ENCODE measurements at regions not wholly inside any gene's neighbourhood (a gene's known extent, or its start where the extent isn't known, plus 50 kb on each side); places are given as distances from the start of the nearest gene placed in this dataset.

DNA sequence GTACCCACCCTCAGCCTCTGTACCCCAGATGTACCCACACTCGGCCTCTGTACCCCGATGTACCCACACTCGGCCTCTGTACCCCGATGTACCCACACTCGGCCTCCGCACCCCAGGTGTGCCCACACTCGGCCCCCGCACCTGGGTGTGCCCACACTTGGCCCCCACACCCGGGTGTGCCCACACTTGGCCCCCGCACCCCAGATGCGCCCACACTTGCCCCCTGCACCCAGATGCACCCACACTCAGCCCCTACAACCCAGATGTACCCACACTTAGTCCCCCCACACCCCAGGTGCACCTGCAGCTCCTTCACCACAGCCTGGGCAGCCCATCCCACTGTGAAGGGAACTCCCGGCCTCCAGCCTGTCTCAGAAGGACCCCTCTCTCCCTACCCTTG is 69.7 kb downstream of the PEX11G start:
- Histone ChIP-seq H3K4me1 (ENCODE audit: insufficient read depth) (peaks cover 5% of the 10 kb centered on the region), H3K9me3 (no peaks in the 10 kb centered on the region), H3K27me3 (no peaks in the 10 kb centered on the region), H3K27ac (no peak overlapping the region), H3K4me3 (no peak overlapping the region), H3K36me3 (no peaks in the 10 kb centered on the region)
- no peak for DNase-seq
- no peak for TF ChIP-seq EP300 (IDR thresholded peaks at IDR 0.05)
- TF ChIP-seq CTCF (IDR thresholded peaks at IDR 0.05), result no peak
- no peak for TF ChIP-seq POLR2A (IDR thresholded peaks at IDR 0.05)
- 78 to 97% (median 93%) methylated on average over 12 of the region's 12 CpGs for WGBS, 3 donors
- intact Hi-C loops (cut with DNase I), result no loop called here

DNA sequence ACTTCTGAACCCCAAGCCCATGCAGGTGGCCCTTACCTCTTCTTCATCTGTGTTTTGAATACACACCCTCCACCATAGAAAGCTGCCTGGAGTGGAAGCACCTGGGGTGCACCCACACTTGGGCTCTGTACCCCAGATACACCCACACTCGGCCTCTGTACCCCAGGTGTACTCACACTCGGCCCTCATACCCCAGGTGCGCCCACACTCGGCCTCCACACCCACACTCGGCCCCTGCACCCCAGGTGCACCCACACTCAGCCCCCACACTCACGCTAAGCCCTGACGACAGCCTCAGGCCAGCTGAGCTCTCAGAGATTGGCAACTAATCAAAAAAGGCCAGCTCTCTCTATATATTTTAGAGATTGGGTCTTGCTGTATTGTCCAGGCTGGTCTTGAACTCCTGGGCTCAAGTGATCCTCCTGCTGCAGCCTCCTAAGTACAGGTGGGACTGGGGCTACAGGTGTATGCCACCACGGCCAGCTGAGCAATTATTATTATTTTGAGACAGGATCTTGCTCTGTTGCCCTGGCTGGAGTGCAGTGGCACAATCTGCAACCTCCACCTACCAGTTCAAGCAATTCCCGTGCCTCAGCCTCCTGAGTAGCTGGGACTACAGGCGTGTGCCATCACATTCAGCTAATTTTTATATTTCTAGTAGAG is 68.9 kb downstream of the PEX11G start:
- H3K36me3 ChIP-seq, result no peaks in the 10 kb centered on the region
- H3K9me3 ChIP-seq, result no peaks in the 10 kb centered on the region
- no peak for DNase-seq
- intact Hi-C loops (cut with DNase I), result no loop called here
- H3K4me1 ChIP-seq (ENCODE audit: insufficient read depth), result peaks cover 5% of the 10 kb centered on the region
- TF ChIP-seq EP300 (IDR thresholded peaks at IDR 0.05) (no peak), POLR2A (IDR thresholded peaks at IDR 0.05) (no peak), CTCF (IDR thresholded peaks at IDR 0.05) (no peak)
- WGBS, 3 donors, result 83 to 88% (median 88%) methylated on average over 10 of the region's 10 CpGs
- no peak overlapping the region for H3K27ac ChIP-seq
- H3K4me3 ChIP-seq, result no peak overlapping the region
- H3K27me3 ChIP-seq, result no peaks in the 10 kb centered on the region

- 88 to 93% (median 92%) methylated on average over 17 of the region's 17 CpGs for WGBS, 3 donors
- Histone ChIP-seq H3K36me3 (no peaks in the 10 kb centered on the region), H3K4me1 (ENCODE audit: insufficient read depth) (no peaks in the 10 kb centered on the region), H3K27ac (no peak overlapping the region), H3K27me3 (no peaks in the 10 kb centered on the region), H3K4me3 (no peak overlapping the region), H3K9me3 (no peaks in the 10 kb centered on the region)
- DNase-seq, result no peak
- TF ChIP-seq CTCF (IDR thresholded peaks at IDR 0.05) (no peak), POLR2A (IDR thresholded peaks at IDR 0.05) (no peak), EP300 (IDR thresholded peaks at IDR 0.05) (no peak)
- intact Hi-C loops (cut with DNase I), result no loop called here
Measured at GRCh38 chr19:7421941-7422744, 66.7 kb downstream of the PEX11G start.

All from ovary (tissue), 7 donors.